Neural cell (in vitro differentiated cells): ENCODE measurements at regions not wholly inside any gene's neighbourhood (a gene's known extent, or its start where the extent isn't known, plus 50 kb on each side); places are given as distances from the start of the nearest gene placed in this dataset.
A peak's percentile ranks its signal among the peaks of the same experiment; 100 is the strongest.

Experiments used
- H2AFZ ChIP-seq: fragments of 200-600, 300-800 bp; sonication (generic), shearing (Covaris generic); 2 replicates; pipeline ENCODE4 v1.6.0; 2014; ENCODE audit warnings: low read depth, mild to moderate bottlenecking, antibody characterized with exemption, low read length, moderate library complexity
- H3F3A ChIP-seq: fragments of 200-600 bp; shearing (Covaris generic); 2 replicates; pipeline ENCODE4 v1.6.1; 2016; ENCODE audit warnings: mild to moderate bottlenecking, moderate library complexity, mixed read lengths, antibody characterized with exemption, low read length; ENCODE audit not compliant: insufficient read depth, poor library complexity, severe bottlenecking
- H3K27ac ChIP-seq: fragments of 200-600, 300-800 bp; sonication (generic), shearing (Covaris generic); 2 replicates; pipeline ENCODE4 v1.5.1; 2014; ENCODE audit warnings: mild to moderate bottlenecking, low read length, moderate library complexity
- H3K27me3 ChIP-seq: fragments of 300-800, 200-600 bp; sonication (generic), shearing (Covaris generic); 2 replicates; pipeline ENCODE4 v1.6.0; 2014; ENCODE audit warnings: mild to moderate bottlenecking, low read depth, low read length, moderate library complexity; ENCODE audit not compliant: insufficient read depth
- H3K36me3 ChIP-seq: fragments of 300-800, 200-600 bp; sonication (generic), shearing (Covaris generic); 2 replicates; pipeline ENCODE4 v1.5.1; 2014; ENCODE audit warnings: mild to moderate bottlenecking, antibody characterized with exemption, low read length, moderate library complexity; ENCODE audit not compliant: insufficient read depth
- H3K4me2 ChIP-seq: fragments of 300-800, 200-600 bp; sonication (generic), shearing (Covaris generic); 2 replicates; pipeline ENCODE4 v1.6.0; 2014; ENCODE audit warnings: mild to moderate bottlenecking, low read length
- H3K4me3 ChIP-seq: fragments of 300-800, 200-600 bp; sonication (generic), shearing (Covaris generic); 2 replicates; pipeline ENCODE4 v1.5.1; 2014; ENCODE audit warnings: mild to moderate bottlenecking, low read length, moderate library complexity
- H3K79me2 ChIP-seq: fragments of 200-600 bp; shearing (Covaris generic); replicated peaks from 2 replicates; pipeline ENCODE4 v1.6.0; 2014; ENCODE audit warnings: mild to moderate bottlenecking, low read length, moderate library complexity; ENCODE audit not compliant: insufficient read depth
- H3K9ac ChIP-seq: fragments of 300-800, 200-600 bp; sonication (generic), shearing (Covaris generic); 2 replicates; pipeline ENCODE4 v1.6.1; 2016; ENCODE audit warnings: mild to moderate bottlenecking, low read length, mixed read lengths
- H3K9me2 ChIP-seq: fragments of 200-600 bp; shearing (Covaris generic); 2 replicates; pipeline ENCODE4 v1.6.1; 2016; ENCODE audit warnings: mild to moderate bottlenecking, low read length, mixed read lengths; ENCODE audit not compliant: insufficient read depth
- H3K9me3 ChIP-seq: fragments of 200-600, 300-800 bp; sonication (generic), shearing (Covaris generic); 2 replicates; pipeline ENCODE4 v1.6.1; 2016; ENCODE audit warnings: mild to moderate bottlenecking, mixed run types, low read length, moderate library complexity, mixed read lengths
- H4K20me1 ChIP-seq: fragments of 200-600 bp; shearing (Covaris generic); 2 replicates; pipeline ENCODE4 v1.6.1; 2016; ENCODE audit warnings: mild to moderate bottlenecking, mixed run types; ENCODE audit not compliant: insufficient read depth
- CTCF ChIP-seq: fragments of 450-650 bp; IDR thresholded peaks from 2 replicates; pipeline ENCODE4 v1.5.1; 2014; ENCODE audit warnings: antibody characterized with exemption, mild to moderate bottlenecking, moderate library complexity; ENCODE audit not compliant: poor library complexity, severe bottlenecking
- EP300 ChIP-seq: fragments of 450-650 bp; conservative IDR thresholded peaks from 2 replicates; pipeline ENCODE4 v1.6.1; 2014; ENCODE audit warnings: antibody characterized with exemption, mild to moderate bottlenecking, moderate library complexity; ENCODE audit not compliant: poor library complexity, severe bottlenecking
- EZH2 ChIP-seq: fragments of 200-600, 300-800 bp; shearing (Covaris generic), sonication (generic); IDR thresholded peaks from 2 replicates; pipeline ENCODE4 v1.6.1; 2014; ENCODE audit warnings: antibody characterized with exemption, low read length, borderline replicate concordance, mild to moderate bottlenecking; ENCODE audit not compliant: insufficient read depth, poor library complexity, severe bottlenecking
- MXI1 ChIP-seq: fragments of 450-650 bp; conservative IDR thresholded peaks from 2 replicates; pipeline ENCODE4 v1.6.1; 2014; ENCODE audit warnings: antibody characterized with exemption, mild to moderate bottlenecking; ENCODE audit not compliant: poor library complexity, severe bottlenecking
- POLR2AphosphoS5 ChIP-seq: IDR thresholded peaks from 2 replicates; pipeline ENCODE4 v1.6.1; 2012
- RAD21 ChIP-seq: fragments of 450-650 bp; conservative IDR thresholded peaks from 2 replicates; pipeline ENCODE4 v1.6.1; 2014; ENCODE audit warnings: antibody characterized with exemption, mild to moderate bottlenecking, moderate library complexity
- REST ChIP-seq: IDR thresholded peaks from 2 replicates; pipeline ENCODE4 v1.6.1; 2012; ENCODE audit warnings: borderline replicate concordance
- SMC3 ChIP-seq: fragments of 450-650 bp; conservative IDR thresholded peaks from 2 replicates; pipeline ENCODE4 v1.6.1; 2014; ENCODE audit warnings: antibody characterized with exemption, mild to moderate bottlenecking, moderate library complexity; ENCODE audit not compliant: poor library complexity
- TAF1 ChIP-seq: IDR thresholded peaks from 2 replicates; pipeline ENCODE4 v1.6.1; 2012; ENCODE audit warnings: low read depth

- Histone ChIP-seq H3K36me3 (no peaks in the 10 kb centered on the region), H3F3A (no peaks in the 10 kb centered on the region), H3K27ac (peak overlapping the region; percentile 72), H3K27me3 (no peaks in the 10 kb centered on the region), H2AFZ (no peak overlapping the region), H3K79me2 (no peaks in the 10 kb centered on the region), H4K20me1 (no peaks in the 10 kb centered on the region), H3K9me2 (no peaks in the 10 kb centered on the region), H3K4me2 (peak overlapping the region; percentile 76), H3K9ac (peak overlapping the region; percentile 39), H3K9me3 (no peaks in the 10 kb centered on the region), H3K4me3 (peak overlapping the region; percentile 48)
- TF ChIP-seq MXI1 = peak; percentile 24
- TF ChIP-seq CTCF = no peak
- peak; percentile 38 for TF ChIP-seq EP300
- TF ChIP-seq TAF1 = no peak
- peak; percentile 15 for TF ChIP-seq POLR2AphosphoS5
- TF ChIP-seq RAD21 = peak; percentile 40
Observed at GRCh38 chr22:49103314-49104059, 724.2 kb downstream of the BRD1 start.

- H3K79me2 ChIP-seq = no peaks in the 10 kb centered on the region
- H3K9ac ChIP-seq = no peak overlapping the region
- H4K20me1 ChIP-seq = no peaks in the 10 kb centered on the region
- TF ChIP-seq REST = no peak
- no peaks in the 10 kb centered on the region for H3K36me3 ChIP-seq
- H3K27me3 ChIP-seq = no peaks in the 10 kb centered on the region
- H3K4me3 ChIP-seq = no peak overlapping the region
- H2AFZ ChIP-seq = no peak overlapping the region
- H3K4me2 ChIP-seq = no peak overlapping the region
- H3K9me3 ChIP-seq = no peaks in the 10 kb centered on the region
- H3K9me2 ChIP-seq = no peaks in the 10 kb centered on the region
- H3K27ac ChIP-seq = no peak overlapping the region
- no peaks in the 10 kb centered on the region for H3F3A ChIP-seq
Observed at GRCh38 chr22:49102367-49102766, 725.3 kb downstream of the BRD1 start.

- H2AFZ ChIP-seq = no peak overlapping the region
Observed at GRCh38 chr22:49101873-49102272, 725.8 kb downstream of the BRD1 start.

More at GRCh38 chr22:49101873-49102272, 725.8 kb downstream of the BRD1 start:
- Histone ChIP-seq H3K27me3 (no peaks in the 10 kb centered on the region), H3K9me3 (no peaks in the 10 kb centered on the region), H3K79me2 (no peaks in the 10 kb centered on the region), H3K9me2 (no peaks in the 10 kb centered on the region), H3K36me3 (no peaks in the 10 kb centered on the region), H3F3A (no peaks in the 10 kb centered on the region), H4K20me1 (no peaks in the 10 kb centered on the region), H3K4me3 (no peak overlapping the region), H3K4me2 (no peak overlapping the region), H3K9ac (no peak overlapping the region), H3K27ac (no peak overlapping the region)
- no peak for TF ChIP-seq CTCF
- TF ChIP-seq POLR2AphosphoS5 = no peak
- TF ChIP-seq TAF1 = no peak
- no peak for TF ChIP-seq REST
- no peak for TF ChIP-seq MXI1
- TF ChIP-seq EP300 = no peak
- no peak for TF ChIP-seq RAD21
- no peak for TF ChIP-seq EZH2
- no peak for TF ChIP-seq SMC3
